ENCODE measurements at regions not wholly inside any gene's neighbourhood (a gene's known extent, or its start where the extent isn't known, plus 50 kb on each side); places are given as distances from the start of the nearest gene placed in this dataset.
"Not testable (repeated sequence)": the region's sequence is repeated elsewhere in the genome, so short reads cannot be mapped to it uniquely, and the experiment has no call there.

DNA sequence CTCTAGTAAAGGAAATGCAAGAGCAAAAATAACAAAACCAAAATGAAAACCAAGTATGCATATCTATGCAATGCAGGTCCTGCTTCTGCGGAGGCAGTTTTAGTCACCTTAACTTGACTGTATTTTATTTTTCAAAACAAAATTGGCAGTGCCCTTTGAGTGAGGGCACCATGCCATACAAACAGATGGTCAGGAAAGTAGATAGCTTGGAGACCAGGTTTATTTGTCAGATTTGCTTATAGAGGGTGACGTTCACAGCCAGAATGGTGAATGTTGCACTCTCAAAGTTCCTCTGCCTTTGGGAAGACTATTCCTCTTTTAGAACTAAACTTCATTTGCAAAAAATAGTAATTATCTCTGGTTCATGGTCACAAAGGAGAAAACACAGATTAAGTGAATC lies 801.9 kb downstream of the ANKRD7 start:
- TF ChIP-seq POLR2AphosphoS5 (IDR thresholded peaks at IDR 0.05) (no peak), POLR2A (IDR thresholded peaks at IDR 0.05) (no peak)
- TF ChIP-seq, protein P1, sequence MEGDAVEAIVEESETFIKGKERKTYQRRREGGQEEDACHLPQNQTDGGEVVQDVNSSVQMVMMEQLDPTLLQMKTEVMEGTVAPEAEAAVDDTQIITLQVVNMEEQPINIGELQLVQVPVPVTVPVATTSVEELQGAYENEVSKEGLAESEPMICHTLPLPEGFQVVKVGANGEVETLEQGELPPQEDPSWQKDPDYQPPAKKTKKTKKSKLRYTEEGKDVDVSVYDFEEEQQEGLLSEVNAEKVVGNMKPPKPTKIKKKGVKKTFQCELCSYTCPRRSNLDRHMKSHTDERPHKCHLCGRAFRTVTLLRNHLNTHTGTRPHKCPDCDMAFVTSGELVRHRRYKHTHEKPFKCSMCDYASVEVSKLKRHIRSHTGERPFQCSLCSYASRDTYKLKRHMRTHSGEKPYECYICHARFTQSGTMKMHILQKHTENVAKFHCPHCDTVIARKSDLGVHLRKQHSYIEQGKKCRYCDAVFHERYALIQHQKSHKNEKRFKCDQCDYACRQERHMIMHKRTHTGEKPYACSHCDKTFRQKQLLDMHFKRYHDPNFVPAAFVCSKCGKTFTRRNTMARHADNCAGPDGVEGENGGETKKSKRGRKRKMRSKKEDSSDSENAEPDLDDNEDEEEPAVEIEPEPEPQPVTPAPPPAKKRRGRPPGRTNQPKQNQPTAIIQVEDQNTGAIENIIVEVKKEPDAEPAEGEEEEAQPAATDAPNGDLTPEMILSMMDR (IDR thresholded peaks at IDR 0.05): no peak
- Histone ChIP-seq H3K36me3 (no peaks in the 10 kb centered on the region), H3K27ac (no peak overlapping the region), H3K9me3 (peaks cover 0 to 8% of the 10 kb centered on the region in 2 donors), H3K27me3 (no peaks in the 10 kb centered on the region), H3K4me3 (no peak overlapping the region), H3K4me1 (no peaks in the 10 kb centered on the region)
- intact Hi-C loops (cut with DNase I; ENCODE audit: low total_unique reads): no loop called here
- DNase-seq (ENCODE audit: low spot score in 2 of 2): no peak

DNA sequence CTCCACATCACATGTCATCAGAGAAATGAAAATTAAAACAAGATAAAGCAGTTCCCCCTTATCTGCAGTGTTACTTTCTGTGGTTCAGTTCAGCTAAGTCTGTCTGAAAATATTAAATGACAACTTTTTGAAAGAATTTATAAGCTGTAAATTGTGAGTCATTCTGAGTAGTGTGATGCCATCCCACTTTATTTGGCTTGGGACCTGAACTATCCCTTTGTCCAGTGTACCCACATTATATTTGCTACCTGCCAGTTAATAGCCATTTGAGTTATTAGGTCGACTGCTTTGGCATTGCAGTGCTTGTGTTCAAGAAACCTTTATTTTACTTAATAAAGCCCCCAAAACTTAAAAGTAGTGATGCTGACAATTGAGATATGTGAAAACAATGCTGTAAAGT lies 804.2 kb downstream of the ANKRD7 start:
- Histone ChIP-seq H3K4me1 (no peaks in the 10 kb centered on the region), H3K27me3 (no peaks in the 10 kb centered on the region), H3K36me3 (no peaks in the 10 kb centered on the region), H3K27ac (no peak overlapping the region), H3K9me3 (peaks cover 0 to 5% of the 10 kb centered on the region in 2 donors), H3K4me3 (no peak overlapping the region)
- no peak for DNase-seq (ENCODE audit: low spot score in 2 of 2)
- TF ChIP-seq, protein P1 (IDR thresholded peaks at IDR 0.05): no peak
- TF ChIP-seq POLR2A (IDR thresholded peaks at IDR 0.05) (no peak), POLR2AphosphoS5 (IDR thresholded peaks at IDR 0.05) (no peak)
- intact Hi-C loops (cut with DNase I; ENCODE audit: low total_unique reads): loop anchor here (1.0 kb wide), 1 partner anchor 17 kb away; no protein-coding TSS in a partner anchor

DNA sequence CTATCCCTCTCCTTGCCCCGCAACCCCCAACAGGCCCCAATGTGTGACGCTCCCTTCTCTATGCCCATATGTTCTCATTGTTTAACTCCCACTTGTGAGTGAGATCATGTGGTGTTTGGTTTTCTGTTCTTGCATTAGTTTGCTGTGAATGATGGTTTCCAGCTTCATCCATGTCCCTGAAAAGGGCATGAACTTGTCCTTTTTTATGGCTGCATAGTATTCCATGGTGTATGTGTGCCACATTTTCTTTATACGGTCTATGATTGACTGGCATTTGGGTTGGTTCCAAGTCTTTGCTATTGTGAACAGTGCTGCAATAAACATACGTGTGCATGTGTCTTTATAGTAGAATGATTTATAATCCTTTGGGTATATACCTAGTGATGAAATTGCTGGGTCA lies 807.6 kb downstream of the ANKRD7 start:
- H3K36me3 ChIP-seq; DNase-seq (ENCODE audit: low spot score in 2 of 2); H3K27ac ChIP-seq; H3K9me3 ChIP-seq; intact Hi-C loops (cut with DNase I; ENCODE audit: low total_unique reads); H3K27me3 ChIP-seq; H3K4me1 ChIP-seq; H3K4me3 ChIP-seq: not testable (repeated sequence)

DNA sequence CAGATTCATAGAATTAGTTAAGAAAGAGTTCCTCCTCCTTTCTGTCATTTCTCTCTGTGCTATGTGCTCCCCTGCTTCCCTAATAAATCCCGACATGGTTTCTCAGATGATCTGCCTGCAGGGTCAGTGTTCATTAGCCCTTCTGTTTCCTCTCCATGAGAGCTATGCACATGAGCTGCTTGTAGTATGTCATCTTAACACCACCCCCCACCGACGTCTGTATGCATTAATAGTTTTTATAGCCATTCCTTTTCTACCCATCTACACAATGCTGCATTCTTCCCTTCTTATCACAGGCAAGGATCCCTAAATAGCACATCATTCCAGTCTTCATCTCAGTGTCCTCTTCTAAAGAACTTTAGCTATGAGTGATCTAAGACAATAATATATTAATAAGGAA lies 809.1 kb downstream of the ANKRD7 start:
- TF ChIP-seq POLR2AphosphoS5 (IDR thresholded peaks at IDR 0.05): no peak
- TF ChIP-seq, protein P1 (IDR thresholded peaks at IDR 0.05): no peak
- Histone ChIP-seq H3K27ac (no peak overlapping the region), H3K9me3 (peaks cover 0 to 5% of the 10 kb centered on the region in 2 donors), H3K27me3 (no peaks in the 10 kb centered on the region), H3K4me1 (no peaks in the 10 kb centered on the region), H3K4me3 (no peak overlapping the region), H3K36me3 (no peaks in the 10 kb centered on the region)
- intact Hi-C loops (cut with DNase I; ENCODE audit: low total_unique reads): no loop called here
- DNase-seq (ENCODE audit: low spot score in 2 of 2): no peak

DNA sequence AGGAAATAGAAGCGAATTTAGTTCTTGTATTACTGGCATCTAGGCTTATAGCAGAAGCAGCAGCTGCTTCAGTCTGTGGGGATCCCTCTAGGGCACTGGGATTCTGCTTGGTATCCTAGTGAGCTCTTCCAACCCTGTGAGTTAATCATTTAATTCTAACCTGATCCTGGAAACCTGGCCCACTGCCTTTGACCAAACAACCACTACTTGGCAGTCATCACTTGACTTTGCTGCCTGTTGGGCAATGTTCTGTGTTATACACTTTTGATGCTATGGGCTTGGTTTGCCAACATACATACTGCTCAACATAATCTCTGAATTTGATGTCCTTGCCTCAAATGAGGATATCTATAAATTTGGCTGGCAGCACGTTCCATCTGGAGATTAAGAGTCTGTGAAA lies 813.4 kb downstream of the ANKRD7 start:
- intact Hi-C loops (cut with DNase I; ENCODE audit: low total_unique reads): no loop called here
- TF ChIP-seq, protein P1 (IDR thresholded peaks at IDR 0.05): no peak
- TF ChIP-seq POLR2A (IDR thresholded peaks at IDR 0.05): no peak
- no peak for TF ChIP-seq POLR2AphosphoS5 (IDR thresholded peaks at IDR 0.05)
- Histone ChIP-seq H3K4me1 (no peaks in the 10 kb centered on the region), H3K9me3 (no peaks in the 10 kb centered on the region), H3K27me3 (no peaks in the 10 kb centered on the region), H3K36me3 (no peaks in the 10 kb centered on the region), H3K4me3 (no peak overlapping the region), H3K27ac (no peak overlapping the region)
- DNase-seq (ENCODE audit: low spot score in 2 of 2): no peak

DNA sequence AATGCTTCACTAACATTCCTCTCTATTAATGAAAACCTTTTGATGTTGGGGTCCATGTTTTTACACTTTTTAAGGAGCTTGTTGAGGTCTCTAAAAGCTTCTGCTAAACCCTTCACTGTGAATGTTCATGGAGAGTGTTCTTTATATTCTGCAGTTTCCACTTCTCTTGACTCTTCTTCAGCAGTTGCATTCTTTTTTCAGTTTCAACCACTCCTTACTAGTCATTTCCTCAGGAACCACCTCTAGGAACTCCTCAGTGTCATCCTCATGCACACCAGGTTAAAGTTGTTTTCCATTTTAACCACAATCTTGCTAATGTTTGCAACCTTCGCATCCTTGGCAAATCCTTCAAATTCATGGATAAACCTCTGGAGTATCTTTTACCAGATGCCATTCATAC lies 821.6 kb downstream of the ANKRD7 start:
- no peak overlapping the region for H3K4me3 ChIP-seq
- no peaks in the 10 kb centered on the region for H3K27me3 ChIP-seq
- intact Hi-C loops (cut with DNase I; ENCODE audit: low total_unique reads): no loop called here
- no peak overlapping the region for H3K27ac ChIP-seq
- no peaks in the 10 kb centered on the region for H3K9me3 ChIP-seq
- H3K4me1 ChIP-seq: no peaks in the 10 kb centered on the region
- no peak for DNase-seq (ENCODE audit: low spot score in 2 of 2)
- H3K36me3 ChIP-seq: no peaks in the 10 kb centered on the region
- TF ChIP-seq, protein P1 (IDR thresholded peaks at IDR 0.05): no peak
- no peak for TF ChIP-seq POLR2AphosphoS5 (IDR thresholded peaks at IDR 0.05)
- no peak for TF ChIP-seq POLR2A (IDR thresholded peaks at IDR 0.05)

Data from breast epithelium (tissue), 4 donors.